ENCODE measurements at regions not wholly inside any gene's neighbourhood (a gene's known extent, or its start where the extent isn't known, plus 50 kb on each side); places are given as distances from the start of the nearest gene placed in this dataset.

GRCh38 chr15:39198044-39199000 is 382.6 kb upstream of the THBS1 start:
- TF ChIP-seq SUZ12 (IDR thresholded peaks at IDR 0.05; ENCODE audit: extremely low read depth, insufficient read depth, insufficient read length) = no peak
- TF ChIP-seq ZNF274 (IDR thresholded peaks at IDR 0.05; ENCODE audit: low read depth, low read length) = no peak
- TF ChIP-seq YY1 (IDR thresholded peaks at IDR 0.05; ENCODE audit: insufficient read depth, insufficient read length) = no peak
- no peaks in the 10 kb centered on the region for H3K27me3 ChIP-seq (ENCODE audit: insufficient read depth, insufficient read length)
- H3K36me3 ChIP-seq (ENCODE audit: insufficient read depth, insufficient read length, low read length) = no peaks in the 10 kb centered on the region
- H3K9ac ChIP-seq (ENCODE audit: insufficient read length, low read depth) = no peak overlapping the region
- no peak for DNase-seq (ENCODE audit: low read depth, low spot score)
- H3K4me3 ChIP-seq (ENCODE audit: insufficient read length, low read depth) = no peak overlapping the region
- H3K9me3 ChIP-seq (ENCODE audit: insufficient read depth, low read length) = no peaks in the 10 kb centered on the region
- no peaks in the 10 kb centered on the region for H3K4me1 ChIP-seq (ENCODE audit: insufficient read depth, insufficient read length)

GRCh38 chr15:39199076-39199475 is 381.8 kb upstream of the THBS1 start:
- TF ChIP-seq YY1 (IDR thresholded peaks at IDR 0.05; ENCODE audit: insufficient read depth, insufficient read length) = no peak
- TF ChIP-seq SUZ12 (IDR thresholded peaks at IDR 0.05; ENCODE audit: extremely low read depth, insufficient read depth, insufficient read length) = no peak
- TF ChIP-seq ZNF274 (IDR thresholded peaks at IDR 0.05; ENCODE audit: low read depth, low read length) = no peak
- Histone ChIP-seq H3K4me3 (ENCODE audit: insufficient read length, low read depth) (no peak overlapping the region), H3K9me3 (ENCODE audit: insufficient read depth, low read length) (no peaks in the 10 kb centered on the region), H3K4me1 (ENCODE audit: insufficient read depth, insufficient read length) (no peaks in the 10 kb centered on the region), H3K9ac (ENCODE audit: insufficient read length, low read depth) (no peak overlapping the region), H3K27me3 (ENCODE audit: insufficient read depth, insufficient read length) (no peaks in the 10 kb centered on the region), H3K36me3 (ENCODE audit: insufficient read depth, insufficient read length, low read length) (no peaks in the 10 kb centered on the region)
- DNase-seq (ENCODE audit: low read depth, low spot score) = no peak

GRCh38 chr15:39200586-39200985 is 380.3 kb upstream of the THBS1 start:
- no peaks in the 10 kb centered on the region for H3K36me3 ChIP-seq (ENCODE audit: insufficient read depth, insufficient read length, low read length)
- H3K9ac ChIP-seq (ENCODE audit: insufficient read length, low read depth) = no peak overlapping the region
- H3K4me3 ChIP-seq (ENCODE audit: insufficient read length, low read depth) = no peak overlapping the region
- no peak for TF ChIP-seq YY1 (IDR thresholded peaks at IDR 0.05; ENCODE audit: insufficient read depth, insufficient read length)
- no peak for TF ChIP-seq ZNF274 (IDR thresholded peaks at IDR 0.05; ENCODE audit: low read depth, low read length)
- TF ChIP-seq SUZ12 (IDR thresholded peaks at IDR 0.05; ENCODE audit: extremely low read depth, insufficient read depth, insufficient read length) = no peak
- no peaks in the 10 kb centered on the region for H3K27me3 ChIP-seq (ENCODE audit: insufficient read depth, insufficient read length)
- no peak for DNase-seq (ENCODE audit: low read depth, low spot score)
- no peaks in the 10 kb centered on the region for H3K9me3 ChIP-seq (ENCODE audit: insufficient read depth, low read length)
- no peaks in the 10 kb centered on the region for H3K4me1 ChIP-seq (ENCODE audit: insufficient read depth, insufficient read length)

GRCh38 chr15:39202641-39203040 is 378.2 kb upstream of the THBS1 start:
- Histone ChIP-seq H3K9ac (ENCODE audit: insufficient read length, low read depth) (no peak overlapping the region), H3K9me3 (ENCODE audit: insufficient read depth, low read length) (0 out of 2 replicates have a peak, but pooled peaks cover 1% of the 10 kb centered on the region), H3K27me3 (ENCODE audit: insufficient read depth, insufficient read length) (no peaks in the 10 kb centered on the region), H3K36me3 (ENCODE audit: insufficient read depth, insufficient read length, low read length) (no peaks in the 10 kb centered on the region), H3K4me1 (ENCODE audit: insufficient read depth, insufficient read length) (no peaks in the 10 kb centered on the region), H3K4me3 (ENCODE audit: insufficient read length, low read depth) (no peak overlapping the region)
- TF ChIP-seq SUZ12 (IDR thresholded peaks at IDR 0.05; ENCODE audit: extremely low read depth, insufficient read depth, insufficient read length) = no peak
- no peak for TF ChIP-seq YY1 (IDR thresholded peaks at IDR 0.05; ENCODE audit: insufficient read depth, insufficient read length)
- no peak for TF ChIP-seq ZNF274 (IDR thresholded peaks at IDR 0.05; ENCODE audit: low read depth, low read length)
- DNase-seq (ENCODE audit: low read depth, low spot score) = no peak

GRCh38 chr15:39204031-39204430 is 376.8 kb upstream of the THBS1 start:
- H3K27me3 ChIP-seq (ENCODE audit: insufficient read depth, insufficient read length) = no peaks in the 10 kb centered on the region
- H3K9ac ChIP-seq (ENCODE audit: insufficient read length, low read depth) = no peak overlapping the region
- no peak overlapping the region for H3K4me3 ChIP-seq (ENCODE audit: insufficient read length, low read depth)
- H3K9me3 ChIP-seq (ENCODE audit: insufficient read depth, low read length) = peaks cover 4% of the 10 kb centered on the region; the same call in 1 of the 2 replicates
- DNase-seq (ENCODE audit: low read depth, low spot score) = no peak
- TF ChIP-seq SUZ12 (IDR thresholded peaks at IDR 0.05; ENCODE audit: extremely low read depth, insufficient read depth, insufficient read length) = no peak
- no peak for TF ChIP-seq ZNF274 (IDR thresholded peaks at IDR 0.05; ENCODE audit: low read depth, low read length)
- no peak for TF ChIP-seq YY1 (IDR thresholded peaks at IDR 0.05; ENCODE audit: insufficient read depth, insufficient read length)
- no peaks in the 10 kb centered on the region for H3K4me1 ChIP-seq (ENCODE audit: insufficient read depth, insufficient read length)
- H3K36me3 ChIP-seq (ENCODE audit: insufficient read depth, insufficient read length, low read length) = no peaks in the 10 kb centered on the region

GRCh38 chr15:39205081-39205480 is 375.8 kb upstream of the THBS1 start:
- TF ChIP-seq ZNF274 (IDR thresholded peaks at IDR 0.05; ENCODE audit: low read depth, low read length) (no peak), YY1 (IDR thresholded peaks at IDR 0.05; ENCODE audit: insufficient read depth, insufficient read length) (no peak), SUZ12 (IDR thresholded peaks at IDR 0.05; ENCODE audit: extremely low read depth, insufficient read depth, insufficient read length) (no peak)
- H3K9me3 ChIP-seq (ENCODE audit: insufficient read depth, low read length) = peaks cover 5% of the 10 kb centered on the region
- no peak overlapping the region for H3K4me3 ChIP-seq (ENCODE audit: insufficient read length, low read depth)
- DNase-seq (ENCODE audit: low read depth, low spot score) = no peak
- H3K9ac ChIP-seq (ENCODE audit: insufficient read length, low read depth) = no peak overlapping the region
- H3K27me3 ChIP-seq (ENCODE audit: insufficient read depth, insufficient read length) = no peaks in the 10 kb centered on the region
- no peaks in the 10 kb centered on the region for H3K4me1 ChIP-seq (ENCODE audit: insufficient read depth, insufficient read length)
- no peaks in the 10 kb centered on the region for H3K36me3 ChIP-seq (ENCODE audit: insufficient read depth, insufficient read length, low read length)
